ENCODE measurements at regions not wholly inside any gene's neighbourhood (a gene's known extent, or its start where the extent isn't known, plus 50 kb on each side); places are given as distances from the start of the nearest gene placed in this dataset.

DNA sequence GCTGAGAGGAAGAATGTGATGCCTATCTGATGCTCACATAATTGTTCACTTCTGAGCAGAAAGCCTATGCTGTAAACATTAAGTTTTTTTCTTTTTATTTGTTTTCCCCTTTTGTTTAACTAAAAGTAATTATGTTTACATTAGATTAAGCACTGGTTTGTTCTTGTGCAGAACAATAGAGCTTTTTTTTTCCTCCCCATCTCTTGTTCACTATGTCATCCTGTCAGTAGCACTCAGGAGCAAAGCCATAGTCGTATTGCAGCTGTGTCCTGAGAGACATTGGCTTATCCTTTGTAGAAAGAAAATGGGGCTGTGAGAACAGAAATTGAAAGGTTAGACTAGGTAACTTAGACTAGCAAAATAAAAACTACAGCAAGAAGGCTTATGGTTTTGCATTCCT lies 301.8 kb upstream of the RAG2 start:
- TF ChIP-seq CTCF (IDR thresholded peaks at IDR 0.05 in 2 of 3, conservative IDR thresholded peaks at IDR 0.05 in 1 of 3; ENCODE audit: borderline replicate concordance in 1 of 3, insufficient read depth in 1 of 3, low read depth in 2 of 3, low read length in 2 of 3) (no peak), CEBPB (IDR thresholded peaks at IDR 0.05; ENCODE audit: low read depth) (no peak), POLR2AphosphoS5 (IDR thresholded peaks at IDR 0.05; ENCODE audit: low read depth, low read length) (no peak), REST (IDR thresholded peaks at IDR 0.05; ENCODE audit: low read depth) (no peak)
